ENCODE measurements at regions not wholly inside any gene's neighbourhood (a gene's known extent, or its start where the extent isn't known, plus 50 kb on each side); places are given as distances from the start of the nearest gene placed in this dataset.

DNA sequence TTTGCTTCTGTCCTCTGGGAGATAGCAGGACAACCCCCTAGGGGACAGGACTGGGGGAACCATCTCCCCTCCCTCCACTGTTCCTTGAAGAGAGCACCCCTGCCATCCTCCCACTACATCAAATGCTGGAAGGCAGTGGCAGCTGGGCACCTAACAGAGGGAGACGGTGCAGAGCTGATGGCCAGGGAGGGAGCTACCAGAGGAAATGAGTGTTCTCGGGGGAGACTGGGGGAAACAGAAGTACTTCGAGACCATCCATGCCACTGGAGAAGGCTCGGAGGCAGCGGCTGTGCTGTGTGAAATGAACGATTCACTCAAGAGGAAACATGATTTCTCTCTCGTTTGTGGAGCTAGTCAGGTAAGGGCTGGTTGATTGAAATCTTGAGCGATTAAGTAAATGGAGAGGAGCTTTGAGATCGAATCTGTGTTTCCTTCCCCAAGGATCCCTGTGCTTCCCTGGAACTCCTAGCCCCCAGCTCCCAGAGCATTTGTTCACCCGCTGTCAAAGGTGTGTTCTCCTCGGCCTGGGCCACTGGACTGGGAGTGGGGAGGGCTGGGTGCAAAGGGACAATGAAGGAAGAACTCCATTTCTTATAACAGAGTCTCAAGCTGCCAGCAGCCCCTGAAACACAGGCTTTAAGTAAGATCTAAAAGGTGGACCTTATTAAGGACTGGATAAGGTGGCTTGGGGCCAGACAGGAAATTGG lies 261.3 kb upstream of the MOCS1 start:
- H3K27me3 ChIP-seq (ENCODE audit: insufficient read depth, low read length), result no peaks in the 10 kb centered on the region
- TF ChIP-seq, protein P1, sequence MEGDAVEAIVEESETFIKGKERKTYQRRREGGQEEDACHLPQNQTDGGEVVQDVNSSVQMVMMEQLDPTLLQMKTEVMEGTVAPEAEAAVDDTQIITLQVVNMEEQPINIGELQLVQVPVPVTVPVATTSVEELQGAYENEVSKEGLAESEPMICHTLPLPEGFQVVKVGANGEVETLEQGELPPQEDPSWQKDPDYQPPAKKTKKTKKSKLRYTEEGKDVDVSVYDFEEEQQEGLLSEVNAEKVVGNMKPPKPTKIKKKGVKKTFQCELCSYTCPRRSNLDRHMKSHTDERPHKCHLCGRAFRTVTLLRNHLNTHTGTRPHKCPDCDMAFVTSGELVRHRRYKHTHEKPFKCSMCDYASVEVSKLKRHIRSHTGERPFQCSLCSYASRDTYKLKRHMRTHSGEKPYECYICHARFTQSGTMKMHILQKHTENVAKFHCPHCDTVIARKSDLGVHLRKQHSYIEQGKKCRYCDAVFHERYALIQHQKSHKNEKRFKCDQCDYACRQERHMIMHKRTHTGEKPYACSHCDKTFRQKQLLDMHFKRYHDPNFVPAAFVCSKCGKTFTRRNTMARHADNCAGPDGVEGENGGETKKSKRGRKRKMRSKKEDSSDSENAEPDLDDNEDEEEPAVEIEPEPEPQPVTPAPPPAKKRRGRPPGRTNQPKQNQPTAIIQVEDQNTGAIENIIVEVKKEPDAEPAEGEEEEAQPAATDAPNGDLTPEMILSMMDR (IDR thresholded peaks at IDR 0.05; ENCODE audit: extremely low read depth, low read depth, low read length), result no peak
- no peak overlapping the region for H3K4me2 ChIP-seq (ENCODE audit: insufficient read depth, low read length)
- no peaks in the 10 kb centered on the region for H4K20me1 ChIP-seq (ENCODE audit: insufficient read depth, low read length)
- no peak overlapping the region for H2AFZ ChIP-seq (ENCODE audit: low read length)
- H3K27ac ChIP-seq (ENCODE audit: low read depth, low read length), result no peak overlapping the region
- H3K4me1 ChIP-seq (ENCODE audit: insufficient read depth, low read length), result no peaks in the 10 kb centered on the region
- H3K36me3 ChIP-seq (ENCODE audit: insufficient read depth, low read length), result no peaks in the 10 kb centered on the region
- no peak overlapping the region for H3K4me3 ChIP-seq (ENCODE audit: insufficient read depth, low read length)
- no peak for DNase-seq (ENCODE audit: insufficient read length, low spot score, missing footprints)
- H3K9me3 ChIP-seq (ENCODE audit: low read depth, low read length), result no peaks in the 10 kb centered on the region
- H3K79me2 ChIP-seq (ENCODE audit: insufficient read depth, low read length), result no peaks in the 10 kb centered on the region

DNA sequence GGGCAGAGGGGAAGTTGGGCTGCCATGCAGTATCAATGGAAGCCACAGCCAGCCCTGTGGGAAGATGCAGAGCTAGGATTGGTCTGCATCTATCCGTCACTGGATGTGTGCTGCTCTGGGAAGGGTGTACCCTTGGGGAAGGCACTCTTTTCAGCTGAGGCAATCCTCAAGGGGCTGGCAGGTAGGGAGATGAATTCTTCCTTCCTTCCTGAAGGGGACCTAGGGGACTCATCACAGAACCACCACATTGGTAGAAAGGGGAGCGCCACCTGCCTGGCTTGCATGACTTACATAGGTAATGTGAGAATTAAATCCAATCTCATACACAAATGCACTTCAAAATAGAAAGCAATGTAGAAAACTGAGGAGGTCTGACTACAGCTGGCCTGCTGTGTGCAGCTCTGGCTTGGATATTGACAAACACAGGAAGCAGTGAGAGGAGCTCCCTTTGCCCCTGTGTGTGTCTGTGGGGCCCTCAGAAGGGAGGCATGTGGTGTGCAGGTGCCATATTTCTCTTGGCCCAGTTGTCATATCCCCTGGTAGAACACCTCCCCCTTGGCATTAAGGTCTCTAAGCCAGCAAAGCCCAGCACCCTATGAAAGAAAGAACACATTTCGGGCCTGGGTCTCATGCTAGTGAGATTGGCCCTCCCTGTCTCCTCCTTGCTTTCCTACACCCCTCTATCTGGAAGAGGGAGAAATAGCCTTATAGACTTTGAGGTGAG lies 260.3 kb upstream of the MOCS1 start:
- Histone ChIP-seq H4K20me1 (ENCODE audit: insufficient read depth, low read length) (no peaks in the 10 kb centered on the region), H3K27ac (ENCODE audit: low read depth, low read length) (no peak overlapping the region), H3K4me1 (ENCODE audit: insufficient read depth, low read length) (no peaks in the 10 kb centered on the region)

DNA sequence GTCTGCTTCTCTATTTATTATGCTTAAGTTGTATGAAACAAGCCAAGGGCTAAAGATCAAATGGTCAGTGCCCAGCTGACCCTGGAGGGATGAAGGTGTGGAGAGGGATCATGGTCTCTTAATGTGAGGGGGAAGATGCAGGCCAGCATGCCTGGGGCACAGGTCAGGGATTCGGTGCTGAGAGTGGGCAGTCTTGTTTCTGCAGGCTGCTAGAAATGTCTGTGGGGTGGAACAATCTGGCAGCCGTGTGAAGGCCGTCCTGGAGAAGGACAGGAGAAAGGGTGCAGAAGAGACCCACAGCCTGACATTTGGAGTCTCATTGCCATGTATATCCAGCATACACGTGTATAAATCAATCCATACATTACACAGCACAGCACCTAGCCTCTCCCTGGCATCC lies 258.3 kb upstream of the MOCS1 start:
- Histone ChIP-seq H3K79me2 (ENCODE audit: insufficient read depth, low read length) (no peaks in the 10 kb centered on the region), H3K4me1 (ENCODE audit: insufficient read depth, low read length) (no peaks in the 10 kb centered on the region), H3K4me3 (ENCODE audit: insufficient read depth, low read length) (no peak overlapping the region), H3K4me2 (ENCODE audit: insufficient read depth, low read length) (no peak overlapping the region), H4K20me1 (ENCODE audit: insufficient read depth, low read length) (no peaks in the 10 kb centered on the region), H2AFZ (ENCODE audit: low read length) (no peak overlapping the region), H3K9me3 (ENCODE audit: low read depth, low read length) (no peaks in the 10 kb centered on the region), H3K27me3 (ENCODE audit: insufficient read depth, low read length) (no peaks in the 10 kb centered on the region), H3K36me3 (ENCODE audit: insufficient read depth, low read length) (no peaks in the 10 kb centered on the region), H3K27ac (ENCODE audit: low read depth, low read length) (no peak overlapping the region)
- DNase-seq (ENCODE audit: insufficient read length, low spot score, missing footprints), result no peak
- TF ChIP-seq, protein P1 (IDR thresholded peaks at IDR 0.05; ENCODE audit: extremely low read depth, low read depth, low read length), result no peak

More for the DNA sequence above, 260.3 kb upstream of the MOCS1 start:
- TF ChIP-seq, protein P1 (IDR thresholded peaks at IDR 0.05; ENCODE audit: extremely low read depth, low read depth, low read length), result no peak
- no peak overlapping the region for H3K4me2 ChIP-seq (ENCODE audit: insufficient read depth, low read length)
- DNase-seq (ENCODE audit: insufficient read length, low spot score, missing footprints), result no peak
- H3K4me3 ChIP-seq (ENCODE audit: insufficient read depth, low read length), result no peak overlapping the region
- H3K9me3 ChIP-seq (ENCODE audit: low read depth, low read length), result no peaks in the 10 kb centered on the region
- no peaks in the 10 kb centered on the region for H3K27me3 ChIP-seq (ENCODE audit: insufficient read depth, low read length)
- H2AFZ ChIP-seq (ENCODE audit: low read length), result no peak overlapping the region
- H3K79me2 ChIP-seq (ENCODE audit: insufficient read depth, low read length), result no peaks in the 10 kb centered on the region
- H3K36me3 ChIP-seq (ENCODE audit: insufficient read depth, low read length), result no peaks in the 10 kb centered on the region

DNA sequence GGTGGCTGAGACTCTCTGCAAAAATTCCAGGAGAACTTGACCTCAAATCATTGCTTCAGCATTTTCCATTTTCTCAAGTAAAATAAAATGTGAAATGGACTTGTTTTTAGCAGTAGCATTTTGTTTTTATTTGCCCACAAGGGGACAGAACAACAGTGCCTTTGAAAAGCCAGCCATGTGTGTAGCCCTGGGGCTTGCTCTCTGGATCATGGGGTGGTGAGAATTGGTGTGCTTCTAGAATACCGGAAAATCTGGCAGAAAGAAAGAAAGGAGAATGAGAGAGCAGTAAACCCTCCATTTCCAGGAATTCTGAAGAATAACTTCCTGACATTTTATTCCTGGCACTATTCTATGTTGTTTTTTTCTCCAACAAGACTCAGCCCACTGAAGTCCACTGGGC lies 254.7 kb upstream of the MOCS1 start:
- no peak overlapping the region for H3K4me2 ChIP-seq (ENCODE audit: insufficient read depth, low read length)
- no peaks in the 10 kb centered on the region for H3K79me2 ChIP-seq (ENCODE audit: insufficient read depth, low read length)
- no peaks in the 10 kb centered on the region for H3K9me3 ChIP-seq (ENCODE audit: low read depth, low read length)
- H3K4me1 ChIP-seq (ENCODE audit: insufficient read depth, low read length), result no peaks in the 10 kb centered on the region
- H4K20me1 ChIP-seq (ENCODE audit: insufficient read depth, low read length), result no peaks in the 10 kb centered on the region
- no peak for DNase-seq (ENCODE audit: insufficient read length, low spot score, missing footprints)
- H3K27ac ChIP-seq (ENCODE audit: low read depth, low read length), result no peak overlapping the region
- no peak overlapping the region for H3K4me3 ChIP-seq (ENCODE audit: insufficient read depth, low read length)
- H3K36me3 ChIP-seq (ENCODE audit: insufficient read depth, low read length), result no peaks in the 10 kb centered on the region
- no peak overlapping the region for H2AFZ ChIP-seq (ENCODE audit: low read length)
- TF ChIP-seq, protein P1 (IDR thresholded peaks at IDR 0.05; ENCODE audit: extremely low read depth, low read depth, low read length), result no peak
- no peaks in the 10 kb centered on the region for H3K27me3 ChIP-seq (ENCODE audit: insufficient read depth, low read length)
